Activated T-cell treated with anti-CD3 and anti-CD28 coated beads, Interleukin-2, amount 50 U/mL, for 48 hours (primary cell): ENCODE measurements at regions not wholly inside any gene's neighbourhood (a gene's known extent, or its start where the extent isn't known, plus 50 kb on each side); places are given as distances from the start of the nearest gene placed in this dataset.
A peak's percentile ranks its signal among the peaks of the same experiment; 100 is the strongest.
"Not testable (repeated sequence)": the region's sequence is repeated elsewhere in the genome, so short reads cannot be mapped to it uniquely, and the experiment has no call there.

Experiments used
- DNase-seq, 2 experiments: peaks; one replicate each; pipeline ENCODE4 v3.0.0-alpha.2; 2020

- no peak for DNase-seq
Observed at GRCh38 chr13:32828711-32829110, 187.5 kb upstream of the KL start.

GRCh38 chr13:32829269-32829668, 187.0 kb upstream of the KL start:
- no peak for DNase-seq

GRCh38 chr13:32829676-32830335, 186.4 kb upstream of the KL start:
- DNase-seq = no peak

GRCh38 chr13:32830336-32831031, 185.7 kb upstream of the KL start:
- DNase-seq = no peak

GRCh38 chr13:32837307-32837972, 178.8 kb upstream of the KL start:
- DNase-seq = no peak

GRCh38 chr13:32837973-32838927, 178.0 kb upstream of the KL start:
- DNase-seq = no peak

- no peak for DNase-seq
Observed at GRCh38 chr13:32838945-32839344, 177.3 kb upstream of the KL start.

- DNase-seq = no peak
Observed at GRCh38 chr13:32840113-32840512, 176.1 kb upstream of the KL start.

GRCh38 chr13:32840989-32841713, 175.1 kb upstream of the KL start:
- peak in 1 of 2 experiments; percentile 27 for DNase-seq

GRCh38 chr13:32845952-32846950, 170.0 kb upstream of the KL start:
- DNase-seq = no peak

- DNase-seq = not testable (repeated sequence)
Observed at GRCh38 chr13:32847976-32848375, 168.2 kb upstream of the KL start.

- DNase-seq = no peak
Observed at GRCh38 chr13:32849369-32849768, 166.9 kb upstream of the KL start.

- DNase-seq = no peak
Observed at GRCh38 chr13:32850316-32851052, 165.7 kb upstream of the KL start.

- no peak for DNase-seq
Observed at GRCh38 chr13:32851083-32852069, 164.8 kb upstream of the KL start.

- DNase-seq = no peak
Observed at GRCh38 chr13:32852526-32852925, 163.7 kb upstream of the KL start.

- no peak for DNase-seq
Observed at GRCh38 chr13:32857077-32857476, 159.1 kb upstream of the KL start.

GRCh38 chr13:32857689-32858088, 158.5 kb upstream of the KL start:
- DNase-seq = no peak

GRCh38 chr13:32859707-32860292, 156.4 kb upstream of the KL start:
- DNase-seq = no peak

- DNase-seq = no peak
Observed at GRCh38 chr13:32861304-32861703, 154.9 kb upstream of the KL start.
